T-helper 22 cell (primary cell): ENCODE measurements at regions not wholly inside any gene's neighbourhood (a gene's known extent, or its start where the extent isn't known, plus 50 kb on each side); places are given as distances from the start of the nearest gene placed in this dataset.
"Not testable (repeated sequence)": the region's sequence is repeated elsewhere in the genome, so short reads cannot be mapped to it uniquely, and the experiment has no call there.

Experiments
- DNase-seq: peaks from one replicate; pipeline ENCODE4 v3.0.0-alpha.2; 2020; ENCODE audit warnings: low read depth

DNA sequence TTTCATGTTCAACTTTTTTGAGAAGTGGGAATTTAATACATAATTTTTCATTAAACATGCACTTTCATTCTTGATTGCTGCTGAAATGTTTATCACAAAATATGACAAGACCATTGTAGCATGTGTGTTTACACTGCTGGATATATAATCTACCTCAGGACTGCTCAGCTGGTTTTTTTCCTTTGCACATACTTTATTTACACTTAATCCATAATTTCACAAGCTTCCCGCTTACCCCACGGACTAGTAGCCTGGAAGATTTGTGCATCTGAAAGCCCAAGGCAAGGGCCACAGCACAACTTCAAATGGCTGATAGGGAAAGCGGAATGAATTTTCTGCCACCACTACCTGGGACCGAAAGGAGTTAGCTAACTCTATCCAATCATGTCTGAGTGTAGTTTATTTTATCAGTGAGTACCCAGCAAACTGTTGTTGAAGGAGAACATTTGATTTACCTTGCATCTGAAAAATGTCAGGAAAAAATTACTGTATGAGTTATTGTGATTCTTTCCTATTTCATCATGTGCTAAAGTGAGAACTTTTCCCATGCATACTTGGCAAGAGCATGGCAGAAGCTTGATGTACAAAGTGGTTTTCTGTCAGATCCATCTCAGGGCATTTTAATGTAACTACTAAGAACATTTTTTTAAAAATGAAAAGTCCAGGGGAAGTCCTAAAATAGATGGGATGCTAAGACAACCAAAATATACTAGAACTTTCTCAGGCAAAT lies 558.2 kb upstream of the USP24 start:
- DNase-seq, result no peak

DNA sequence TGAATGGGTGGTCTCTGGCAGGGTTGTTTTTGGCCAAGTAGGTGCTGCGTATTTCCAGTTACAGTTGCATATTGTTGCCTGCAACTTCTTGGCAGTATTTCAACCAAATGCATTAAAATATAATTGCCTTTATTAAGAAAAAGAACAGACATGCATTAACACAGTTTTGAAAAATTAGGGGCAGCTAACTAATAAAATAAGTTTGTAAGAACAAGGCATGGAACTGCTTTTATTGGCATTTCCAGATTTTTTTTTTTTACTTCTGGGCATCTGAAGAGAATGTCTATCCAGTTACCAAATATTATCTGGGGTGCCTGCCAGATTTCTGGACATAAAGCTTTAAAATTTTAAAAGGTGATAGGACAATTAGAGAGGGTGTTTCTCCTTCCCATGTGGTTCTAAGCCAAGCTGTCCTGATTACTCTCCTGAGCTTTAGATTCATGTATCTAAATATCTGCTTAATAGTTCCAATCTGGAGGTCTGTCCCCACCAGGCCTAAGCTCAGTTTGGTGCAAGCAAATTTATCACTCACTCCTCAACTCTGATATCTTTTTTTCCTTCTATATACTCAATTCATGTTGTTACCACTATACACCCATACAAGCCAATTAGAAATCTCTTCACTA lies 553.3 kb upstream of the USP24 start:
- DNase-seq, result no peak

DNA sequence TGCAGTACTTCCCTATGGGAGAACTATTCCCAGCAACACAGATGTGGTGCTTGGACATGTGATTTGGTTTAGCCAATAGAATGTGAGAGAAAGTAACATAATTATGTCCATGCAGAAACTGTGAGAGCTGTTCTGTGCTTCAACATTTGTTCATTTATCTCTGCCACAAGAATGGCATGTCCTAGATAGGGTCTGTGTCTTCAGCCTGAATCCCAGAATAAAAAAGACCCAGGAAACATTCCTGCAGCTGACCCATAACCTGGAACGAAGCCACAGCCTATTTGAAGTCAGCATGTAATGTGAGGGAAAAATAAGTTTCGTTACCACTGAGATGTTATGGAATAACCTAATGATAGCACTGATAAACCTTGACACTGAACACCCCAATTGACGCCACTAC lies 552.0 kb upstream of the USP24 start:
- no peak for DNase-seq

DNA sequence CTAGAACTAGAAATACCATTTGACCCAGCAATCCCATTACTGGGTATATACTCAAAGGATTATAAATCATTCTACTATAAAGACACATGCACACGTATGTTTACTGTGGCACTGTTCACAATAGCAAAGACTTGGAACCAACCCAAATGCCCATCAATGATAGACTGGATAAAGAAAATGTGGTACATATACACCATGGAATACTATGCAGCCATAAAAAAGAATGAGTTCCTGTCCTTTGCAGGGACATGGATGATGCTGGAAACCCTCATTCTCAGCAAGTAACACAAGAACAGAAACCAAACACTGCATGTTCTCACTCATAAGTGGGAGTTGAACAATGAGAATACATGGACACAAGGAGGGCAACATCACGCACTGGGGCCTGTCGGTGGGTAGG lies 550.3 kb upstream of the USP24 start:
- DNase-seq, result not testable (repeated sequence)

DNA sequence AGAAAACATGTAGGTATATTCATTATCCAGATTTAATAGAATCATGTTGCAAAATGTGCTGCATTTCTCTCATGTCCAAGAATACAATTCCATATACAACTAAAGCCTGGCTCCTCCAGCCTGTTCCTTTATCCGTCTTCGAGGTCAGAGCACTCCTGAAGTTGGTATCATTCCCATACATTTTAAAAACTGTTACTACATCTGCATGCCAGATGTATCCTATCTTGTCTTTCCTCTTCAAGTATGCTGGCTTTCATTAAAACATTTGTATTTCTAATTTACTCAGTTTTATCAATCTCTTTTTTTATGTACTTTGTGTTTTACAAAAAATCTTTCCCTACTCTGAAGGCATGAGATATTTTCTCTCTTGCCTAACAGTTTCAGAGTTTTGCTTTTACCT lies 536.6 kb upstream of the USP24 start:
- no peak for DNase-seq

DNA sequence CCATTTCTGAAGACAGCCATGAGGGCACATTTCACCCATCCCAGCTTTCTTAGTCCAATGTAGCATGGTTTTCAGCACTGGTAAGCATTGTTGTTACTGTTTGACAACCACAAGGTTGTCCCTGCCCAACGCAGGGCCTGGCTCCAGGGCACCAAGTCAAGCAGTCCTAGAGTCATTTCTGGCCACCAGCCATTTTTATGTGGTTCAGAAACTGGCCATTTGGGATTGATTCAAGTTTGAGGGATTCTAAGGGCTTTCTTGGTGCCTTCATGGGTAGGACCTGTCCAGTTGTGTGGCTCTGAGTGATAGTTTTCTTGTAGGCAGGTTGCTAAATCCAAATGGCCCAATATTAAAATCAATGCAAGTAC lies 535.4 kb upstream of the USP24 start:
- no peak for DNase-seq

DNA sequence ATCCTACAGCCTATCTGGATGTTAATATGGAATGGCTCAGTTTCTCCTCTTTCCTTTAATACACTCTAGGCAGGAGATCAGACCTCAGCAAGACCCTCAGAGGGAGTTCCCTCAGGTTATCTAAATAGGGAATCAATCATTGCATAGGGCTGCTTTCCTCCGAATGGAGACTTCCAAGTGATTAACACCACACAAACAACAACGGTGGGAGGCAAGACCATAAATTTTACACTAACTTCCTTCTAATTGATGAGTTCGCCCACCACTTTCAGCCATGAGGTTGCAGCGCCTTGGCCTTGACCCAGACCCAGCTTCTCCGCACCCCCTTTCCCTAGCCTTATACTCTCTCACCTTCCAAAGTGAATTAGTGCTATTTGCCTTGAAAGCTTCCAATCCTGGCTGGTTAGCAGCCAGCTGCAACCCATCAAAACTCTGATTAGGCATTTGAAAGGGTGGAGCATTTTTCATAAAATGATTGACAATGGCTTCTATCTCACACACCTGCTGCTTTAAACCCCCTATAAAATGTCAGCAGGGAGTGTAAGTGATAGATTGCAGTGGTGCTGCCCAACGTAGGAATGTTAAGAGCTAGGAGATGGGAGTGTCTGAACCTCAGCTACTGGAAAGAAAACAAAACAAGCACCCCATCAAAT lies 534.9 kb upstream of the USP24 start:
- DNase-seq, result no peak

DNA sequence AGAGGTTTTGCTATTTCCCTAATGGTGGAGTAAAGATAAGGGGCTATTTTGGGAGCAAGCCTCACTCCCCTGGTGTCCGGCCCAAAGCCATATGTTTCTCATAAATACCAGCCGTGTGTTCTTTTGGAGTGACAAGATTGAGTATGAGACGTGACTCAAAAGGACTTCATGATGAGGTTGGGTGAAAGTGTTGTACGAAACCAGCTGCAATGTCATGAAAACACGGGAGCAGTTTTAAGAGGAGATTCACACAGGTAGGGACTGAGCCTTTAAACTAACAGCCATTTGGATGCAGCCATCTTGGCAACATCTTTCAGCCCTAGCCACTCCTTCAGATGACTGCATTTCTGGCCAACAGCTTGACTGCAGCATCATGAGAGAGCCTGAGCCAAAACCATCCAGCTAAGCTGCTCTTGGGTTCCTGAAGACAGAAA lies 532.3 kb upstream of the USP24 start:
- no peak for DNase-seq

DNA sequence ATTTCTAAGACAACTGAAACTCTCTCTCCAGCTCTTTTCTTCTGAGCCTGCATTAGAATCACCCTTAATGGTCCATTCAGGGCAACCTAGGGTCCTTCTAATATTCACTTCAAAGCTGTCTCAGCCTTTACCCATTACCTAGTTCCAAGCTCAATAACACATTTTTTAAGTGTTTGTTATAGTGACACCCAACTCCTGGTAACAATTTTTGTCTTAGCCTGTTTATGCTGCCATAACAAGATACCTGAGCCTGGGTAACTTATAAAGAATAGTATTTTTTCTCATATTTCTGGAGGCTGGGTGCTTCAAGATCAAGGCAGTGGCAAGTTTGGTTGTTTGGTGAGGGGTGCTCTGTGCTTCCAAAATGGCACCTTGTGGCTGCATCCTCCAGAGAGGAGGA lies 531.5 kb upstream of the USP24 start:
- DNase-seq, result no peak

DNA sequence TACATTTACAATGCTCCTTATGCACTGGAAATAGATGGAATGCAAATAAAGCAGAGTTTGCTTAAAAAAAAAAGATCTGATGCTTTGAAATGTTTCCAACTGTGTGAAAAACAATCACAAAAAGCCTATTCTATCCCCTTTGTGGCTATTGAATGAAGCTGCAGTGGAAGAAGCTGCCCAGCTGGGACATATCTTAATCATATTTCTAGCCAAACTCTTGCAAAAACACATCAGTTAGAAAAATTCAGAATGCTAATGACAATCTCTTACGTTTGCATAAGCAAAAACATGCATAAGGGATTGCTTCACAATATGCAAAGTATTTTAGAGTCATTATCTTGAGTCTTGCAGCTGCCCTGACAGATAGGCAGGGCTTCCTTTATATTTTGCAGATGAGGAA lies 526.4 kb upstream of the USP24 start:
- DNase-seq, result no peak

DNA sequence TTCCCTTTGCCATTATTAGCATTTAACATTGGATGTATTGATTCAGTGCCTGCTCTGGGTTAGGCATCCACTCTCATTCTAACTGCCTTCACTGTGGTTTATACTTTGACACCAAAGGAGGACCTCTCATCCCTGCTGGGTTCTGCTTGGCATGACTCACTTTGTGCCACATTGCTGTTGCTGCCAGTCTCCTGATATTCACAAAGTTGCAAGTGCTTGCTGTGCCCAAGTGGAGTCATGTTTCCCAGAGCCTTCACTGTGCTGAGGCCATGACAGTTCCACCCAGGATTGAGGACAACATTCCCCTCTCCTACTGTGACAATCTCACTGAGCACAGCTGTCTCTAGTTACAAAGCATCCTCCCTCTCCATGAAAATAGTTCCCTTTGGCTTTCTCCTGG lies 519.9 kb upstream of the USP24 start:
- DNase-seq, result no peak

DNA sequence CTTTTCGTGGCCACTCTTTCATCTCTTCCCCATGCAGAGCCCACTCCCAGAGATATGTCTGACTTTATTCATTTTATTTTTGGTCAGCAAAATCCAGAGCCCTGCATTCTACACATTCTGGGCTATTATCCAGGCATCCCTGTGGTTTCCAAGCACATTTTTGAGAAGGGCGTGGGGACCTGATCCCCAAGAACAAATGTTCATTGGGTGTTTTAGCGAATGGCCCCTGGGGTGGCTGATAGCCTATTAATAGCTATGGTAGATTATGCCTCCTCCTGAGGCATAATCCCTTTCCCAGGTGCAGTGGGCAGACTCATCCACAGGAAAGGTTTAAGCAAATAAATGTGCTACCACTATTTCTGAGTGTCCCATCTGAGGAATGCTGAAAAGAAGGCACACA lies 511.8 kb upstream of the USP24 start:
- no peak for DNase-seq

DNA sequence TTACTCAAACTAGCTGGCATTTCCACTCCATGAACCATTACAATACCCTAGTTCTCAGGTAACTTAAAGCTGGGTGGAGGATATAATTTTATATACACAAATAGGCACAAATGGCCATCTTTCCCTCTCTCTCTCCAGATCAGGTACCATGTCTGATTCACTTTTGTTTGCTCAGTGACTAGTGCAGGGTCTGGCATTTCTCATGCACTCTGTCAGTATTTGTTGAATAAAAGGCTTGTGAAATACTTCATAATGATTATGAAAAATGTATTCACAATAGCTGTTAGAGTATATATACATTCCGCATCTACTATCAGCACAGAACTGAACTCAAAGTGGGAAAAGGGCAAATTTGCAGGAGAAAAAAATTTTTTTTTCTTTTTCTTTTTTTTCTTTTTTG lies 510.2 kb upstream of the USP24 start:
- DNase-seq, result no peak

DNA sequence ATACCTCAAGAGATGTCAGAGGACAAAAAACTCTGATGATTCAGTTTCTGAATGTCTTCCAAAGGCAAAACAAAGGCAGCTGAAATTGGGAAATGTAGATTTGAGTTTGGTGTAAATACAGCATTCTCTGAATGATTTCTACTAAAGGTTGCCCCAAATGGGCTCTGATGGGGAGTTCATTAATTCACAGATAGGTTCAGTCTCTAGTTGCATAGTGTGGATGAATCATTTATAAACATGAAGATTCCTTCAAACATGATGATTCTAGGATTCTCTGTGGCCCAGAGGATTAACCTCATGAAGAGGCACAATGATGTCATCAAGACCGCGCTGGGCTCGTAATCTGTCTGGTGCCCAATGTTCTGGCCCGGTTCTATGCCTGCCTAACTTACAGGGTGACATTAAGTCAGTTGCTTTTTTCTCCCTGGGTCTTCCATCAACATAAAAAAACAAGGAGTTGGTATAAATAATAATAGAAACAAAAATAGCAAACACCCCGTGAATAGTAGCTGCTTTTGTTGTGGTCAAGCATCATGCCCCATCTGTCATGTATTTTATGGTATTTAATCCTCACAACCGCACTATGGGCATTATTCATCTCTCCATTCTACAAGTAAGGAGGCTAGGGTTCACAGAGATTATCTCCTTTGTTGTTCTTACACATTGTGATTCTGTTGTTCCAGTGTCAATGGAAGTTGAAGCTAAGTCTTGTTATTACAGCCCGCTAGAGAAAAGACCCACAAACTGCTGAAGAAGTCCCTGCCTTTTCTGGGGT lies 509.6 kb upstream of the USP24 start:
- DNase-seq, result no peak

DNA sequence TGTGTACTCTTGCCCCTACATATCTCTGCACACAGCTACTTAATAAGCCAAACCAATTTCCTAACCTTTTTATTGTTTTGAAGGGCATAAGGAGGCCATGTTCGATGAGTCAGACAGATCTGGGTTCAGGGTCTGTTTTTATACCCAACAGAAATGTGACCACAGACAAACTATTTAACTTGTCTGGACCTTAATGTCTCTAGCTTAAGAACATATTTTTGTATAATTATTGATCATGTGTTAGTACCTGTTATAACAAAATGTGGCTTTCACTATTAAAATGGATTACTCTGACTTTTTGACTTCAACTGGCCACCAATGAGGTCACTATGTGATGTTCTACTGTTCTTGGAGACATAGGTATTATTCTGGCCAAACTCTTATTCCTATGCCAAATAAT lies 507.8 kb upstream of the USP24 start:
- DNase-seq, result no peak

DNA sequence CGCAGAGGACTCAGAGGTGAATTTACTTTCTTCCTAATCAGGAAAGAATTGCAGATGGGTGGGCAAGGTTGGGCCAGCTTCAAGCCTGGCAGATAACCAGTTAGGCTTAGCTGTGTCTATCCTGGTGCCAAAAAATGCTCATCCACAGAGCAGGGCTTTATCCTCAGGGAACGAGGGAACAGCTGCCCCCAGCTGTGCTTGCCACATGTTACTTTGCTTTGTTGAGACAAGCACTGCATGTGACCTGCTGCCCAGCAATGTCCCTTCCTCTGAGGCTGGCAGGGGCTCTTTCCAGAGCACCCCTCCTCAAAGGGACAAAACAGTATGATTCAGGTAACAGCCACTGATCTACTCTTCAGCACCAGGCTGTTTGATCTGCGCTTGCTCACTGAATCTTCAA lies 505.1 kb upstream of the USP24 start:
- DNase-seq, result no peak

DNA sequence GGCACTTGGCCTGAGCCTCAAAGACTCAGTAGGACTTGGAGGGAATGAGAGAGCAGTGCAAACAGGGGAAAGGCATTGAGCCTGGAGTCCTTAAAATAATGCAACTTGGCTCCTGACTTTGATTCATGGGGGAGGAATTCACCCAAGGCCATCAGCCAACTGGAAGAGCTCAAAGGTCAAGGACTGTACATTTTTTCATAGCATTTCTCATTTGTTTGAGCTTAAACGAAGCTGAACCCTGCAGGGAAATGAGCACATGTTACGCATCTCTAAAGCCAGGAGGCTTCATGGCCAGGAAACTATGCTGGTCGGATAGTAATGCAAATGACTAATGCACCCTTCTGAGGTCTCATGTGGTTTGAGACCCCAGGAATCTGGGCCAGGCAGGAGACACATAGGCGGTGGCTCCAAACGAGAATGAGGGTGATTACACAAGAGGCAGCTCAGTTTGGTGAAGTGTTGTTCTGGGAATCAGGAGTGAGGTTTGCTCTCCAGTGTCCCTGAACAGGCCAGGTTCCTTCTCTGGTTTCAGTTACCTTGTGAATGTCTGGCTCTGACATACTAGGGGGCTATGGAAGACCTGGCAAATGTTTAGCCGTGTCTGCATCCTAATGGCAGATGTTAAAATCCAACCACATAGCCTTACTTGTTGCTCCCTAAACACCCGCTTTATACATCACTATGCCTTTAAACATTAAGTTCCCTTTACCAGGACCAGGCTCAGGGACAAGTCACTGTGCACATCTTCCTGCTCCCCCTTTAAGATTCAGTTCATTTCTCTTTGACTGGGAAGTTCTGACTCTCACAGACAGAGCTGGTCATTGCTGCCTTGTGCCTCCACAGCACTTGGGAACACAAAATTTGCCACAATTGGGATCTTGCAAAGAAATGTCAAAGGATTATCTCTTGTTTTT lies 503.9 kb upstream of the USP24 start:
- DNase-seq, result no peak

DNA sequence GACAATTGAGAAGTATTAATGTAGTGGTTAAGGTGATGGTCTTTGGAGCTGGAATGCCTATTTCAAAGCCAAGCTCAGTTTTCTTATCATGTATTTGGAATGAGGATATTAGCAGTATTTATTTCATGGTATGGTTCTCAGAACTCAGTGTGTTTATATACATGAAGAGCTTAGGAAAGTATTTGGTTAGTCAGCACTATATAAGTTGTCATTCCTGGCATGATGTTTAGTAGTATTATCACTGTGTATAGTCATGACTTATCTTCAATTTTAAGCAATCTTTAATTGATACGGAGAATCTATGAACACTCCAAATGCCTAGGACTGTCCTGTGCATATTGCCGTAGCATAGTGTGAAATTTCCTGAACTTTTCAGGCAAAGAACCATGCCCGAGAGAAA lies 501.9 kb upstream of the USP24 start:
- DNase-seq, result no peak

DNA sequence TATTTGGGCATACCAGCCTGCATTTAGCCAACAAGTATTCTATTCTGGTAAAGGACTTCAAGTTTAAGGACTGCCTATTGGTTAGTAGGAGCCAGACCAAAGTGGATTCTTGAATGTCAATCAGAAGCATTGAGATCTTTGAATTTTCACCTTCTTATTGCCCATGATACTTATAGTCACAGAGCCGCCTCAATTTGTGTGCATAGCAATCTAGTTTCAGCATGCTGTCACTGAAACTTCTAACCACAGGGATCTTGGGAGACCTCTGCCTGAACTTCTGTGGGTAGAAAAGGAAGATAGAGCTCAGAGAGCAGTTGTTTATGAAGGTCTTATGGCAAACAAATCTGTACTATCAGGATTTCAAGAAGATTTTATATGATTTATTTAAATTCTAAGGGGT lies 501.4 kb upstream of the USP24 start:
- DNase-seq, result no peak

DNA sequence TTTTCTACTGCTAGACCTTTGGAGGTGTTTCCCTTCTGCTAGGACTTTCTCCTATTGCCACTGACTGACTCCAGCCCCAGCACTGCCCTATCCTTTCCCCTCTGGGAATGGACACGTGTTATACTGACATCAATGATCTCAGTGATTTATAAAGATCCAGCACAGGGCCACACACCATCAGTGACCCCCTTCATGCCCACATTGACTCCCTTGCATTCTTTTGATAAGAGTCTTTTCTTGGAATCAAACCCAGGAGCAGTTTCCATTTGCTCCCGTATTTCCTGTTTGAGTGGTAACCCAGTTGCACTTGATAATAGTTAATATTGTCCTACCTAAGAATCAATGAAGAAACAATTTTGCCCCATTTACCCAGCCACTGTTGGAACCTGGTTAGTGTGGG lies 501.0 kb upstream of the USP24 start:
- no peak for DNase-seq

DNA sequence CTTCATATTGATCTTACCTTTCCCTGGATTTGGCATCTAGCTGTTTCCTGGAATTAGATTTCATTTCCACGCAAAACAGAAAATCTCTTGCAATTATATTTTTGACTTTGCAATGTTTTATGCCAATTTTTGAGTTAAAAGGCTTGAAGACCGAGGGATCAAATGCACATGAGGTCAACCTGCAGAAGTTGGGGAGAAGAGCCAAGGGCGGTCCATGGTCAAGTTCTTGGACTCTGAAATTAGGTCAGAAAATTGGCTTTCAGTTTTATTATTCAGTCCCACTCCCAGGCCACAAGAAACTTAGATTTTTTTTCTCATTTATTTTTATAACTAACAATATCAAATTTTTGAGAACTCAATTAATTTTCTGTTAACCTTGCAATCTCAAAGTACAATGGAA lies 499.1 kb upstream of the USP24 start:
- DNase-seq, result no peak

DNA sequence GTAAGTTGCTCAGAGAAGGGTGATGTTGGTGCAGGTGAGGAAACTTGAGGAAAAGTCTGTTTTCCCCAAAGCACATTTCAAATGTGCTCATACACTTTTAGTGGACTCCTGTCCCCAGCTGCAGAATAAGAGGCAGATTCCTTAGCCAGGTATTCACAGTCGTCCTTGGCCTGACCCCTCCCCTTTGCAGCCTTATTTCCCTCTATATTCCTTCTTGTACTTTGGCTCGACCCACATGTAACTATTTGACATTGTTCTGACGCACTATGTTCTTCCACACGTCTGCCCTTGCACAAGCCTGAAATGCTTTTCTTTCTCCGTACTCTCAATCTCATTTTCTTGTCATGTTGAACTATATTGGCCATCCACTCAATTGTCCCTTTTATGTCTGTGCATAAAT lies 498.4 kb upstream of the USP24 start:
- no peak for DNase-seq
